ENCODE measurements at regions not wholly inside any gene's neighbourhood (a gene's known extent, or its start where the extent isn't known, plus 50 kb on each side); places are given as distances from the start of the nearest gene placed in this dataset.

DNA sequence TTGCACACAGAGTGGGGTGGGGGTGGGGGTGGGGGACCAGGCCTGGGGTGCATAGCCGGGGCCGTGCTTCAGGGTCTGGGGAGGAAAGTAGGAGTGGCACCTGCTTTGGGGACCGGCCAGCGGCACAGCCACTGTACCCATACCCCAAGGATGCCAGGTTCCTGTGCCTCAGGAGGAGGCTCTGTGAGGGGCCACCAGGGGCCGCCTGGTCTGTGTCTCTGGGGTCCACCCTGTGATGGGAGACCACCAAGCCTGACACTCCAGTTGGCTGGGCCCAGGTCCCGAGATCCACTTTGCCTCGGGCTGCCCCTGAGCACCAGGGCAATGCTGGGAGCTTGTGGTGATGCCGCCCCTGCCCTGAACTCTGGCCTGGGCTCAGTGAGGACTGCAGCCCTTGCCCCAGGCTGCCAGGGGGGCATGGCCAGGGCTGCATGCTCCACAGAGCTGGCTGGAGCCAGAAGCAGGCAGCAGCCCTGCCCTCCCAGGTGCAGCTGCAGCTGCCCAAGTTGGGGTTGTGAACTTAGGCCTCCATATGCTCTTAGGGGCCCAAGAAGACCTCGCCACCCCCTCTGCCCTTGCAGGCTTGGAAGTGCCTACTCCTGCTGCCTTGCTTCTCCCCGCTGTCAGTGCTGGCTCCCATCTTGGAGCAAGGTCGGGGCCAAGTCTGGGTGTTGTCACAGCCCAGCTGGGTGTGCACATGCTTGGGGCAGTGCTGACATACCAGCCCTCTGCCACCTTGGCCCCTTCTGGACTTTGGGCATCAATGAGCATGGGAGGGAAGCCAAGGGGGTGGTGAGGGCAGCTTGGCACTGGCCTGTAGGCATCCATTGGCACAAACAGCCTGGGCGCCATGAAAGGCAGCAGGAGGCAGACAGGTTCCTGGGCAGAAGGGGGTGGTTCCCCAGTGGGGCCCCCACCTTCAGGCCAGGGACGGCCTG lies 123.3 kb upstream of the THY1 start:
- TF ChIP-seq TAF1 (IDR thresholded peaks at IDR 0.05; ENCODE audit: low read depth) (no peak), EP300 (IDR thresholded peaks at IDR 0.05; ENCODE audit: borderline replicate concordance) (no peak), CREB1 (IDR thresholded peaks at IDR 0.05; ENCODE audit: low read depth) (no peak), NFIC (IDR thresholded peaks at IDR 0.05) (no peak), YY1 (IDR thresholded peaks at IDR 0.05; ENCODE audit: low read depth) (no peak), CEBPB (IDR thresholded peaks at IDR 0.05) (no peak), ZBTB7A (IDR thresholded peaks at IDR 0.05; ENCODE audit: low read depth) (no peak), TCF12 (IDR thresholded peaks at IDR 0.05; ENCODE audit: low read depth) (no peak)
- TF ChIP-seq, protein P1, sequence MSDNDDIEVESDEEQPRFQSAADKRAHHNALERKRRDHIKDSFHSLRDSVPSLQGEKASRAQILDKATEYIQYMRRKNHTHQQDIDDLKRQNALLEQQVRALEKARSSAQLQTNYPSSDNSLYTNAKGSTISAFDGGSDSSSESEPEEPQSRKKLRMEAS (IDR thresholded peaks at IDR 0.05), result no peak
- TF ChIP-seq, protein P2, sequence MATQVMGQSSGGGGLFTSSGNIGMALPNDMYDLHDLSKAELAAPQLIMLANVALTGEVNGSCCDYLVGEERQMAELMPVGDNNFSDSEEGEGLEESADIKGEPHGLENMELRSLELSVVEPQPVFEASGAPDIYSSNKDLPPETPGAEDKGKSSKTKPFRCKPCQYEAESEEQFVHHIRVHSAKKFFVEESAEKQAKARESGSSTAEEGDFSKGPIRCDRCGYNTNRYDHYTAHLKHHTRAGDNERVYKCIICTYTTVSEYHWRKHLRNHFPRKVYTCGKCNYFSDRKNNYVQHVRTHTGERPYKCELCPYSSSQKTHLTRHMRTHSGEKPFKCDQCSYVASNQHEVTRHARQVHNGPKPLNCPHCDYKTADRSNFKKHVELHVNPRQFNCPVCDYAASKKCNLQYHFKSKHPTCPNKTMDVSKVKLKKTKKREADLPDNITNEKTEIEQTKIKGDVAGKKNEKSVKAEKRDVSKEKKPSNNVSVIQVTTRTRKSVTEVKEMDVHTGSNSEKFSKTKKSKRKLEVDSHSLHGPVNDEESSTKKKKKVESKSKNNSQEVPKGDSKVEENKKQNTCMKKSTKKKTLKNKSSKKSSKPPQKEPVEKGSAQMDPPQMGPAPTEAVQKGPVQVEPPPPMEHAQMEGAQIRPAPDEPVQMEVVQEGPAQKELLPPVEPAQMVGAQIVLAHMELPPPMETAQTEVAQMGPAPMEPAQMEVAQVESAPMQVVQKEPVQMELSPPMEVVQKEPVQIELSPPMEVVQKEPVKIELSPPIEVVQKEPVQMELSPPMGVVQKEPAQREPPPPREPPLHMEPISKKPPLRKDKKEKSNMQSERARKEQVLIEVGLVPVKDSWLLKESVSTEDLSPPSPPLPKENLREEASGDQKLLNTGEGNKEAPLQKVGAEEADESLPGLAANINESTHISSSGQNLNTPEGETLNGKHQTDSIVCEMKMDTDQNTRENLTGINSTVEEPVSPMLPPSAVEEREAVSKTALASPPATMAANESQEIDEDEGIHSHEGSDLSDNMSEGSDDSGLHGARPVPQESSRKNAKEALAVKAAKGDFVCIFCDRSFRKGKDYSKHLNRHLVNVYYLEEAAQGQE (IDR thresholded peaks at IDR 0.05; ENCODE audit: low read depth), result no peak

All from Ishikawa (cell line).